Lower leg skin (tissue), 3 donors: ENCODE measurements at regions not wholly inside any gene's neighbourhood (a gene's known extent, or its start where the extent isn't known, plus 50 kb on each side); places are given as distances from the start of the nearest gene placed in this dataset.

Source experiments
- CTCF ChIP-seq, 3 donors: fragments of 450-650 bp; IDR thresholded peaks; one replicate each; pipeline ENCODE4 v1.5.1; 2016; ENCODE audit warnings: antibody characterized with exemption in 3 of 3, mild to moderate bottlenecking in 3 of 3, moderate library complexity in 2 of 3
- POLR2A ChIP-seq, 2 donors: fragments of 450-650 bp; IDR thresholded peaks; one replicate each; pipeline ENCODE4 v1.6.1; 2016 to 2017; ENCODE audit warnings: antibody characterized with exemption in 2 of 2, mild to moderate bottlenecking in 1 of 2, moderate library complexity in 1 of 2

GRCh38 chr1:79255421-79255820, 248.9 kb upstream of the ADGRL4 start:
- TF ChIP-seq CTCF (IDR thresholded peaks at IDR 0.05) (no peak), POLR2A (IDR thresholded peaks at IDR 0.05) (no peak)
